K562 (cell line): ENCODE measurements at regions not wholly inside any gene's neighbourhood (a gene's known extent, or its start where the extent isn't known, plus 50 kb on each side); places are given as distances from the start of the nearest gene placed in this dataset.
A peak's percentile ranks its signal among the peaks of the same experiment; 100 is the strongest.

Experiments
- ATAC-seq: fragments of 200-7000 bp; cut with Tn5 transposase; 3 replicates; pipeline ENCODE4 v1.9.1; 2020; ENCODE audit warnings: moderate library complexity
- BruUV-seq: library from RNA; stranded (reverse); fragments of 400-500 nt; replicated peaks from 2 replicates; lab custom pipeline; 2021; lab: Mats Ljungman, UMichigan
- CTCF ChIA-PET: fragments of 300-600 bp; formaldehyde crosslinking; extraction: SDS; loops from one replicate; lab custom pipeline; 2021; ENCODE audit warnings: low intra/inter-chr PET ratio; lab: Yijun Ruan, JAX
- POLR2A ChIA-PET: fragments of 300-600, 350-650 bp; sonication (Branson Sonifier 250); formaldehyde crosslinking; extraction: SDS; loops from one replicate; lab custom pipeline; 2021; ENCODE audit warnings: antibody characterized with exemption, inconsistent platforms; lab: Yijun Ruan, JAX
- DNase-seq, 4 experiments: peaks; one replicate each; pipeline versions ENCODE4 v3.0.0 to v3.0.0-alpha.2; 2011 to 2018; ENCODE audit warnings: low spot score in 3 of 4, mixed read lengths in 3 of 4; ENCODE audit errors: extremely low read depth in 1 of 4
- FAIRE-seq: peaks from 2 replicates; lab custom pipeline; 2011; peaks lifted over from hg19 to GRCh38; lab: Jason Lieb, UNC
- H2AFZ ChIP-seq: 2 replicates; pipeline ENCODE4 v1.6.0; 2011; ENCODE audit warnings: low read depth, low read length, control low read depth, inconsistent platforms
- H3K27ac ChIP-seq: fragments of 200-600 bp; 3 replicates; pipeline ENCODE4 v1.8.0; 2011; ENCODE audit warnings: low read depth, mild to moderate bottlenecking, control low read depth, inconsistent platforms, low read length, moderate library complexity, mixed read lengths; ENCODE audit errors: extremely low read depth
- H3K27me3 ChIP-seq, 2 experiments: fragments of 300-600 bp in 1 of 2; 2 replicates in 1 of 2; 3 replicates in 1 of 2; pipeline versions ENCODE4 v1.6.0 to v1.8.0; 2011; ENCODE audit warnings: inconsistent platforms in 2 of 2, low read length in 2 of 2, mild to moderate bottlenecking in 1 of 2, mixed read lengths in 1 of 2, moderate library complexity in 1 of 2; ENCODE audit not compliant: control insufficient read depth in 2 of 2, insufficient read depth in 2 of 2
- H3K36me3 ChIP-seq: fragments of 300-600 bp; 3 replicates; pipeline ENCODE4 v1.8.0; 2011; ENCODE audit warnings: mild to moderate bottlenecking, low read length, inconsistent platforms; ENCODE audit not compliant: control insufficient read depth, insufficient read depth
- H3K4me1 ChIP-seq, 2 experiments: fragments of 200-600 bp in 1 of 2; replicated peaks in 1 of 2; 2 replicates in 1 of 2; 3 replicates in 1 of 2; pipeline versions ENCODE4 v1.5.1 to v1.8.0; 2011; ENCODE audit warnings: inconsistent platforms in 2 of 2, low read length in 2 of 2, mild to moderate bottlenecking in 1 of 2, mixed read lengths in 1 of 2, moderate library complexity in 1 of 2; ENCODE audit not compliant: control insufficient read depth in 2 of 2, insufficient read depth in 2 of 2
- H3K4me2 ChIP-seq: 2 replicates; pipeline ENCODE4 v1.6.1; 2011; ENCODE audit warnings: low read length, control low read depth, inconsistent platforms, mixed read lengths; ENCODE audit not compliant: insufficient read depth
- H3K4me3 ChIP-seq: fragments of 200-600 bp; sonication (generic), shearing (Covaris generic); 2 replicates; pipeline ENCODE4 v1.5.1; 2016; ENCODE audit warnings: control low read depth, inconsistent platforms
- H3K79me2 ChIP-seq: fragments of 200-600 bp; 3 replicates; pipeline ENCODE4 v1.8.0; 2011; ENCODE audit warnings: low read length, inconsistent platforms; ENCODE audit not compliant: control insufficient read depth, insufficient read depth
- H3K9ac ChIP-seq, 2 experiments: 2 replicates each; pipeline versions ENCODE4 v1.6.0 to v1.6.1; 2011; ENCODE audit warnings: low read depth in 2 of 2, low read length in 2 of 2, control low read depth in 1 of 2, inconsistent platforms in 1 of 2, mild to moderate bottlenecking in 1 of 2, mixed read lengths in 1 of 2; ENCODE audit not compliant: insufficient read depth in 1 of 2
- H3K9me1 ChIP-seq: one replicate; pipeline ENCODE4 v1.6.0; 2011; ENCODE audit warnings: inconsistent platforms, mild to moderate bottlenecking, low read length, moderate library complexity; ENCODE audit not compliant: control insufficient read depth, insufficient read depth
- H3K9me3 ChIP-seq: replicated peaks from 2 replicates; pipeline ENCODE4 v1.5.1; 2011; ENCODE audit warnings: low read depth, low read length, inconsistent platforms; ENCODE audit not compliant: control insufficient read depth, insufficient read depth
- H4K20me1 ChIP-seq: replicated peaks from 2 replicates; pipeline ENCODE4 v1.6.1; 2011; ENCODE audit warnings: low read length, inconsistent platforms, mixed read lengths; ENCODE audit not compliant: control insufficient read depth, insufficient read depth
- IRF1 ChIP-seq: sonication (generic); formaldehyde crosslinking; IDR thresholded peaks from 2 replicates; pipeline ENCODE4 v1.8.0; 2022; ENCODE audit warnings: missing genetic modification reagents, mild to moderate bottlenecking, borderline replicate concordance
- MAFG ChIP-seq: fragments of 450-650 bp; conservative IDR thresholded peaks from 2 replicates; pipeline ENCODE4 v1.6.1; 2016; ENCODE audit warnings: missing genetic modification characterization, missing compliant biosample characterization
- NR2F6 ChIP-seq: fragments of 450-650 bp; formaldehyde crosslinking; IDR thresholded peaks from 2 replicates; pipeline ENCODE4 v1.4.0; 2020; ENCODE audit warnings: mild to moderate bottlenecking
- PCBP1 ChIP-seq: fragments of 200-400 bp; formaldehyde crosslinking; IDR thresholded peaks from 2 replicates; pipeline ENCODE4 v1.6.1; 2018; ENCODE audit warnings: mild to moderate bottlenecking, low read depth, low read length; ENCODE audit not compliant: poor library complexity, severe bottlenecking
- REST ChIP-seq, 2 experiments: fragments of 450-650 bp; formaldehyde crosslinking in 1 of 2; IDR thresholded peaks; 2 replicates each; pipeline versions ENCODE4 v1.4.0 to v1.6.1; 2014 to 2020; ENCODE audit warnings: mild to moderate bottlenecking in 2 of 2, borderline replicate concordance in 1 of 2, low read depth in 1 of 2
- ZNF780A ChIP-seq: fragments of 250-450 bp; sonication (Bioruptor Pico); IDR thresholded peaks from 2 replicates; pipeline ENCODE4 v1.5.0; 2021; ENCODE audit warnings: mild to moderate bottlenecking
- WGBS: fragments of 100-300 bp; shearing (Covaris generic); methylation state at CpG from one replicate; pipeline ENCODE4 v1.1.6; 2016; ENCODE audit warnings: low coverage, mixed read lengths; ENCODE audit not compliant: insufficient coverage; ENCODE audit errors: missing lambda C conversion rate; 5-methylcytosine and 5-hydroxymethylcytosine counted together
- in situ Hi-C: fragments of 300-500 bp; cut with MboI; formaldehyde crosslinking; loops from 4 replicates; pipeline ENCODE4 v1.15.0; 2018; ENCODE audit warnings: inconsistent platforms, mixed read lengths
- intact Hi-C: fragments of 100-400 bp; cut with micrococcal nuclease; formaldehyde crosslinking; loops from 2 replicates; pipeline ENCODE4 v1.14.2; 2022
- TF ChIP-seq, protein P1 (sequence below): fragments of 250-450 bp; sonication (Bioruptor Pico); IDR thresholded peaks from 2 replicates; pipeline ENCODE4 v1.6.1; 2021; ENCODE audit warnings: mild to moderate bottlenecking

- no peak overlapping the region for H3K4me2 ChIP-seq
- no TSS peak for BruUV-seq
- TF ChIP-seq NR2F6 (CRISPR knock-in tag) (no peak), PCBP1 (no peak)
These were observed 257.8 kb upstream of the GNAI1 start for GRCh38 chr7:79876848-79877252.

GRCh38 chr7:79874797-79875196 lies 259.8 kb upstream of the GNAI1 start:
- DNase-seq (no peak), FAIRE-seq (no peak), ATAC-seq (no peak)
- H3K79me2 ChIP-seq, result no peaks in the 10 kb centered on the region
- H3K9me3 ChIP-seq, result peaks cover 3% of the 10 kb centered on the region; the same call in 1 of the 2 replicates
- no peaks in the 10 kb centered on the region for H3K27me3 ChIP-seq
- H3K36me3 ChIP-seq, result no peaks in the 10 kb centered on the region
- 0% methylated on average over 1 of the region's 1 CpG for WGBS
- no peak overlapping the region for H3K27ac ChIP-seq
- ChIA-PET CTCF (no interaction called here), POLR2A (no interaction called here)
- no peaks in the 10 kb centered on the region for H4K20me1 ChIP-seq
- intact Hi-C loops (no loop called here), in situ Hi-C loops (no loop called here)
- H3K4me2 ChIP-seq, result no peak overlapping the region
- no TSS peak for BruUV-seq
- no peaks in the 10 kb centered on the region for H3K4me1 ChIP-seq
- H3K9ac ChIP-seq, result no peak overlapping the region
- no peaks in the 10 kb centered on the region for H3K9me1 ChIP-seq
- H2AFZ ChIP-seq, result no peak overlapping the region
- no peak overlapping the region for H3K4me3 ChIP-seq
- TF ChIP-seq, protein P1, sequence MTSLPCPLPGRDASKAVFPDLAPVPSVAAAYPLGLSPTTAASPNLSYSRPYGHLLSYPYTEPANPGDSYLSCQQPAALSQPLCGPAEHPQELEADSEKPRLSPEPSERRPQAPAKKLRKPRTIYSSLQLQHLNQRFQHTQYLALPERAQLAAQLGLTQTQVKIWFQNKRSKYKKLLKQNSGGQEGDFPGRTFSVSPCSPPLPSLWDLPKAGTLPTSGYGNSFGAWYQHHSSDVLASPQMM (CRISPR knock-in tag), result no peak
- no peak for TF ChIP-seq ZNF780A (CRISPR knock-in tag)
- TF ChIP-seq MAFG (tag), result peak; percentile 69
- TF ChIP-seq IRF1, result no peak
- no peak for TF ChIP-seq REST (IDR thresholded peaks at IDR 0.05; ENCODE audit: borderline replicate concordance)
- no peak for TF ChIP-seq REST (CRISPR knock-in tag; IDR thresholded peaks at IDR 0.05; ENCODE audit: low read depth)

More at GRCh38 chr7:79876848-79877252, 257.8 kb upstream of the GNAI1 start:
- ATAC-seq, result no peak
- H3K9me3 ChIP-seq, result no peaks in the 10 kb centered on the region
- no peak overlapping the region for H2AFZ ChIP-seq
- H3K27ac ChIP-seq, result no peak overlapping the region
- no peaks in the 10 kb centered on the region for H3K4me1 ChIP-seq
- CTCF ChIA-PET, result no interaction called here
- no peak for DNase-seq
- H3K27me3 ChIP-seq, result no peaks in the 10 kb centered on the region
- intact Hi-C loops (no loop called here), in situ Hi-C loops (no loop called here)
- no peaks in the 10 kb centered on the region for H3K9me1 ChIP-seq
- no peak overlapping the region for H3K4me3 ChIP-seq
- no peaks in the 10 kb centered on the region for H3K36me3 ChIP-seq
- no peak for FAIRE-seq
- H4K20me1 ChIP-seq, result no peaks in the 10 kb centered on the region
- POLR2A ChIA-PET, result no interaction called here
- H3K79me2 ChIP-seq, result no peaks in the 10 kb centered on the region
- WGBS, result under 1% methylated on average over 6 of the region's 6 CpGs
- H3K9ac ChIP-seq, result no peak overlapping the region
